Stimulated activated CD4-positive, alpha-beta T cell treated with anti-CD3 and anti-CD28 coated beads, Interleukin-2, amount 100 ng/mL, for 24 hours (primary cell): ENCODE measurements at regions not wholly inside any gene's neighbourhood (a gene's known extent, or its start where the extent isn't known, plus 50 kb on each side); places are given as distances from the start of the nearest gene placed in this dataset.
"Not testable (repeated sequence)": the region's sequence is repeated elsewhere in the genome, so short reads cannot be mapped to it uniquely, and the experiment has no call there.

Experiments used
- DNase-seq, 2 donors: peaks; one replicate each; pipeline ENCODE4 v3.0.0-alpha.2; 2020

- DNase-seq = no peak
Observed at GRCh38 chr2:131584380-131584779, 56.7 kb downstream of the CCDC74A start.

- DNase-seq = no peak
Observed at GRCh38 chr2:131584940-131585339, 57.3 kb downstream of the CCDC74A start.

GRCh38 chr2:131588152-131588873 is 60.6 kb downstream of the CCDC74A start:
- no peak for DNase-seq

- DNase-seq = not testable (repeated sequence)
Observed at GRCh38 chr2:131589126-131589525, 61.4 kb downstream of the CCDC74A start.

GRCh38 chr2:131590366-131590765 is 62.7 kb downstream of the CCDC74A start:
- DNase-seq = no peak

- no peak for DNase-seq
Observed at GRCh38 chr2:131590896-131591295, 63.2 kb downstream of the CCDC74A start.

GRCh38 chr2:131596561-131596960 is 68.9 kb downstream of the CCDC74A start:
- not testable (repeated sequence) for DNase-seq

GRCh38 chr2:131602444-131602843 is 74.8 kb downstream of the CCDC74A start:
- DNase-seq = not testable (repeated sequence)

- DNase-seq = not testable (repeated sequence)
Observed at GRCh38 chr2:131604652-131605051, 77.0 kb downstream of the CCDC74A start.

GRCh38 chr2:131606366-131606765 is 78.7 kb downstream of the CCDC74A start:
- not testable (repeated sequence) for DNase-seq

GRCh38 chr2:131607056-131607455 is 79.4 kb downstream of the CCDC74A start:
- not testable (repeated sequence) for DNase-seq

GRCh38 chr2:131614539-131614938 is 86.9 kb downstream of the CCDC74A start:
- DNase-seq = not testable (repeated sequence)

GRCh38 chr2:131618320-131618719 is 90.6 kb downstream of the CCDC74A start:
- DNase-seq = not testable (repeated sequence)

- not testable (repeated sequence) for DNase-seq
Observed at GRCh38 chr2:131622874-131623273, 95.2 kb downstream of the CCDC74A start.

- DNase-seq = not testable (repeated sequence)
Observed at GRCh38 chr2:131626011-131626410, 98.3 kb downstream of the CCDC74A start.

GRCh38 chr2:131626565-131626964 is 98.9 kb downstream of the CCDC74A start:
- not testable (repeated sequence) for DNase-seq

- not testable (repeated sequence) for DNase-seq
Observed at GRCh38 chr2:131627777-131628176, 100.1 kb downstream of the CCDC74A start.

- DNase-seq = not testable (repeated sequence)
Observed at GRCh38 chr2:131631648-131632047, 104.0 kb downstream of the CCDC74A start.

GRCh38 chr2:131633405-131633804 is 105.7 kb downstream of the CCDC74A start:
- not testable (repeated sequence) for DNase-seq

- DNase-seq = not testable (repeated sequence)
Observed at GRCh38 chr2:131633827-131634695, 106.4 kb downstream of the CCDC74A start.

GRCh38 chr2:131635611-131636010 is 107.9 kb downstream of the CCDC74A start:
- DNase-seq = no peak

- DNase-seq = not testable (repeated sequence)
Observed at GRCh38 chr2:131636704-131637308, 109.1 kb downstream of the CCDC74A start.

GRCh38 chr2:131639001-131639620 is 111.4 kb downstream of the CCDC74A start:
- DNase-seq = not testable (repeated sequence)
